Sigmoid colon (tissue), 4 donors: ENCODE measurements at regions not wholly inside any gene's neighbourhood (a gene's known extent, or its start where the extent isn't known, plus 50 kb on each side); places are given as distances from the start of the nearest gene placed in this dataset.

Experiments used
- CTCF ChIP-seq, 4 experiments: fragments of 450-650 bp in 3 of 4; fragments of 200-600 bp in 1 of 4; IDR thresholded peaks; one replicate each; pipeline ENCODE4 v1.5.1; 2016 to 2019; ENCODE audit warnings: antibody characterized with exemption in 4 of 4, mild to moderate bottlenecking in 3 of 4, moderate library complexity in 2 of 4
- EP300 ChIP-seq, 4 donors: sonication (generic); formaldehyde crosslinking; IDR thresholded peaks; one replicate each; pipeline ENCODE4 v1.6.1; 2017; ENCODE audit warnings: antibody characterized with exemption in 4 of 4
- POLR2A ChIP-seq, 2 donors: fragments of 450-650 bp; IDR thresholded peaks; one replicate each; pipeline ENCODE4 v1.6.1; 2016; ENCODE audit warnings: antibody characterized with exemption in 2 of 2, mild to moderate bottlenecking in 2 of 2, moderate library complexity in 2 of 2

- no peak for TF ChIP-seq CTCF (IDR thresholded peaks at IDR 0.05)
- no peak for TF ChIP-seq POLR2A (IDR thresholded peaks at IDR 0.05)
- TF ChIP-seq EP300 (IDR thresholded peaks at IDR 0.05), result no peak
These were observed 270.0 kb upstream of the FN1 start for GRCh38 chr2:215705771-215706361.
